Choroid plexus epithelial cell (primary cell): ENCODE measurements at regions not wholly inside any gene's neighbourhood (a gene's known extent, or its start where the extent isn't known, plus 50 kb on each side); places are given as distances from the start of the nearest gene placed in this dataset.
A peak's percentile ranks its signal among the peaks of the same experiment; 100 is the strongest.

Experiments used
- DNase-seq: peaks from one replicate; pipeline ENCODE4 v3.0.0-alpha.2; 2010; ENCODE audit warnings: low read depth
- H3K4me3 ChIP-seq: 2 replicates; pipeline ENCODE4 v1.5.1; 2011; ENCODE audit warnings: low read depth, mild to moderate bottlenecking, control low read depth, low read length, moderate library complexity
- TF ChIP-seq, protein P1 (sequence below): conservative IDR thresholded peaks from 2 replicates; pipeline ENCODE4 v1.5.1; 2011; ENCODE audit warnings: low read depth, mild to moderate bottlenecking, control low read depth, inconsistent platforms, low read length, moderate library complexity

DNA sequence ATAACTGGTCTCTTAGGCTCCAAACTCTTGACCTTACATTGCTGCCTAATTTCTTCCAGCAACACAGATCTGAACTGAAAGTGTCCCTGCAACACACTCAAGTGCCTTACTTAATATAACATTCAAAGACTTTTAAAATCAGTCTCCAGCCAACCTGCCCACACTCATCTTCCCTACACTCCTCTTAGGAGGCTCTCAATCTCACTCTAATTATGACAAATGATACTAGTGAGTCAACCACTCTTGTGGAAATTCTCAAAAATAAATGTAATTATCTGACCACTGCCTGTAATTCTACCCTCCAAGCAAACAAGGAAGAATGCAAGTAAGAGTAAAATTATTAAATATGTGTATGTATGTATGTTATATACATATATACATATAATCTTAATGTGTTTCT, 348.1 kb upstream of the MIR17HG start:
- TF ChIP-seq, protein P1, sequence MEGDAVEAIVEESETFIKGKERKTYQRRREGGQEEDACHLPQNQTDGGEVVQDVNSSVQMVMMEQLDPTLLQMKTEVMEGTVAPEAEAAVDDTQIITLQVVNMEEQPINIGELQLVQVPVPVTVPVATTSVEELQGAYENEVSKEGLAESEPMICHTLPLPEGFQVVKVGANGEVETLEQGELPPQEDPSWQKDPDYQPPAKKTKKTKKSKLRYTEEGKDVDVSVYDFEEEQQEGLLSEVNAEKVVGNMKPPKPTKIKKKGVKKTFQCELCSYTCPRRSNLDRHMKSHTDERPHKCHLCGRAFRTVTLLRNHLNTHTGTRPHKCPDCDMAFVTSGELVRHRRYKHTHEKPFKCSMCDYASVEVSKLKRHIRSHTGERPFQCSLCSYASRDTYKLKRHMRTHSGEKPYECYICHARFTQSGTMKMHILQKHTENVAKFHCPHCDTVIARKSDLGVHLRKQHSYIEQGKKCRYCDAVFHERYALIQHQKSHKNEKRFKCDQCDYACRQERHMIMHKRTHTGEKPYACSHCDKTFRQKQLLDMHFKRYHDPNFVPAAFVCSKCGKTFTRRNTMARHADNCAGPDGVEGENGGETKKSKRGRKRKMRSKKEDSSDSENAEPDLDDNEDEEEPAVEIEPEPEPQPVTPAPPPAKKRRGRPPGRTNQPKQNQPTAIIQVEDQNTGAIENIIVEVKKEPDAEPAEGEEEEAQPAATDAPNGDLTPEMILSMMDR = no peak
- DNase-seq = no peak
- no peak overlapping the region for H3K4me3 ChIP-seq

DNA sequence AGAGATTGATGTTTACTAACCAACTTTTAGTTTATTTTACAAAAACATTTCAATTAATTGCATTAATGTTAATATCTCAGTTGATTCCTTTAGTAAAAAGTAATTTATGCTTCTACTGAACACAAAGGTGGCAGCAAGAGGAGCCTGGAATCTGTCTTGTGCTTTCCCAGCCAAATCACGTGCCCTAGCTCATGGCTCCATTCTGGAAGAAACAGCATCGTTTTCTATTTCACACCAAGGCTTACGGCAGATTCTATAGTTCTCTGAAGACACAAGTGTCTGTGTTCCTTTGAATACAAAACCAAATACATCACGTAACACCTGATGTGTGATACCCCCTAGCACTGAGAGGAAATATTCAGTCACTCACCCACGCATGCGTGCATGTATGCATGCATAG, 346.1 kb upstream of the MIR17HG start:
- no peak overlapping the region for H3K4me3 ChIP-seq
- no peak for DNase-seq
- TF ChIP-seq, protein P1 = no peak

DNA sequence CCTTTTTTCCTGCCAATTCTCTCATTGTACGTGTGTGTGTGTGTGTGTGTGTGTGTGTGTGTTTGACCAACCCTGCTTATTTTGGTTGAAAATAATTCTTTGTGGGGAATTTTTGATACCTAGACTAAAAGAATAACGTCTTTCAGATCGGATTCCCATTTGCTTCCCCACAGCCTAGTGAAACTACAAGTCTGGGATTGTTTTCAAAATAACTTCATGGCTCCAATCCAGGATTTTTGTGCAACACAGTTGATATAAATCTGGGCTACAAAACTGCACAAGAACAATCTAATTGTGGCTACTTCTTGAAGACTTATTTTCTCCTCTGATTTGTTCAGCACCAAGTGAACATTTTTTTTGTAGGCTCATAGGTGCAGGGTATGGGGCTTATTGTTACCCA, 332.8 kb upstream of the MIR17HG start:
- DNase-seq = peak; percentile 12
- TF ChIP-seq, protein P1 = no peak
- H3K4me3 ChIP-seq = no peak overlapping the region

DNA sequence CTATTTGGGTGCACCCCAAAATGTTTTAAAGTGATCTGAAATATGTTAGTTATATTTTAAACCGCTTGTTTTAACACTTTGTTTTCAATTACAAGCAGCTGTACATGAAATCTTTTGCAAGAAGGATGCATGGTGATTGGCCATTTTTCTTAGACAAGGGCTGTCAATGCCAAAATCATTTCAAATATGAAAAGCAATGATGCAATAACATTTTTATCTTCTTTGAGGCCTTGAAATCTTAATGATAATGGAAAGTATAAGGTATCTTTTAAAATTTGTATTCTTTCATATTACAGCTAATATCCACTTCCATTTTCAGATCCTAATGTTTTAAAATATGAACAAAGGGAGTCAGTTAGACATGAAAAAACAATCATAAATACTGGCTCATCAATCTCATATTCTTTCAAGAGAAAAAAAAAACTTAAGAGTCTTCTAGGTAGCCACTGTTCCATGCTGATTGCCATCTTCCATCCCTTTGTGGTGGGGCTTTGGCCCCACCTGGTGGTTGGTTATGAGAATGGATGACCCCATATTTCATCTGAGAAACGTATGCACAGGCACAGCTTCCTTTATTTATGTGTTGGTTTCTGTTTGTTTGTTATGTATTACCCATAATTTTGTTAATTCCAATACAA, 330.3 kb upstream of the MIR17HG start:
- peak; percentile 67 for DNase-seq

DNA sequence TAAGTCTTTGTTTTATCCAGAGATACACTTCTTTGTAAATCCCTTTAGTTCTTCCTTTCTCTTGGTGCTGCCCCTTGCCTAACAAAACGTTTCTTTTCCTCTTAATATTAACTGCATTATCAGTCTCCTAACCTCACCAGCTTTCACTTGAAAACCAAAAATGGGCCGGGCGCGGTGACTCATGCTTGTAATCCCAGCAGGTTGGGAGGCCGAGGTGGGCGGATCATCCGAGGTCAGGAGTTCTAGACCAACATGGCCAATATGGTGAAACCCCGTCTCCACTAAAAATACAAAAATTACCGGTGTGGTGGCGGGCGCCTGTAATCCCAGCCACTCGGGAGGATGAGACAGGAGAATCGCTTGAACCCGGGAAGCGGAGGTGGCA, 329.8 kb upstream of the MIR17HG start:
- no peak for DNase-seq
- H3K4me3 ChIP-seq = no peak overlapping the region
- TF ChIP-seq, protein P1 = no peak

More for the DNA sequence above, 330.3 kb upstream of the MIR17HG start:
- no peak overlapping the region for H3K4me3 ChIP-seq
- TF ChIP-seq, protein P1 = peak; percentile 86

DNA sequence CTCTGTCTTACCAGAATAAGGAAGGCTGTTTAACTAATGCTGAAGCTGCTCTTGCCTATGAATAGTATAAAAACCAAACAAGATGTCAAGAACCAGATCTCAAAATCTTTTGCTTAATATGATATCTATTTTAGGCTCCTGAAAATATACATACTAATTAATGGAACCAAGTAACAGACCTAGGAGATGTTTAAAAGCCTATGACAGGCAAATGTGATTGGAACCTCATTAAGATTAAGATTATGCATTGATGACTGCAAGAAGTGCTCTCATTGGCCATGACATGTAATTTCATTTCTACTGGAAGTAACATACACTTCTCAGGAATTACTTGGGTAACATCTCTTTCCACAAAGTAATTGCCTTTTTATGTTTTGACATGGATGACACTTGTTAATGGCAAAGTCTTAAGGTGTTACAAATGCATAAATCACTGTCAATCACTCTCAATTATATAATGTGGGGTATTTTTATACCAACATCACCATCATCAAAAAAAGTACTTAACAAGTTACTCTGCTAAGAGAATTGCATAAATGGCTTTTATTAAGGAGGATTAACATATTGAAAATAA, 326.9 kb upstream of the MIR17HG start:
- no peak for DNase-seq
- no peak overlapping the region for H3K4me3 ChIP-seq
- TF ChIP-seq, protein P1 = no peak
